ENCODE measurements at regions not wholly inside any gene's neighbourhood (a gene's known extent, or its start where the extent isn't known, plus 50 kb on each side); places are given as distances from the start of the nearest gene placed in this dataset.

GRCh38 chr10:3404381-3404780 is 231.8 kb upstream of the PITRM1 start:
- FAIRE-seq (no peak), DNase-seq (ENCODE audit: insufficient read length) (no peak)
- no peak for TF ChIP-seq POLR2A (IDR thresholded peaks at IDR 0.05; ENCODE audit: low read depth, low read length)
- TF ChIP-seq TAF1 (IDR thresholded peaks at IDR 0.05; ENCODE audit: borderline replicate concordance, low read depth, low read length) = no peak
- no peak for TF ChIP-seq POLR2AphosphoS5 (IDR thresholded peaks at IDR 0.05; ENCODE audit: low read depth, low read length)

GRCh38 chr10:3402187-3402751 is 229.7 kb upstream of the PITRM1 start:
- FAIRE-seq (no peak), DNase-seq (ENCODE audit: insufficient read length) (no peak)
- TF ChIP-seq POLR2A (IDR thresholded peaks at IDR 0.05; ENCODE audit: low read depth, low read length) (no peak), TAF1 (IDR thresholded peaks at IDR 0.05; ENCODE audit: borderline replicate concordance, low read depth, low read length) (no peak), POLR2AphosphoS5 (IDR thresholded peaks at IDR 0.05; ENCODE audit: low read depth, low read length) (no peak)

GRCh38 chr10:3401491-3401938 is 228.9 kb upstream of the PITRM1 start:
- TF ChIP-seq POLR2AphosphoS5 (IDR thresholded peaks at IDR 0.05; ENCODE audit: low read depth, low read length) (no peak), TAF1 (IDR thresholded peaks at IDR 0.05; ENCODE audit: borderline replicate concordance, low read depth, low read length) (no peak), POLR2A (IDR thresholded peaks at IDR 0.05; ENCODE audit: low read depth, low read length) (no peak)
- DNase-seq (ENCODE audit: insufficient read length) = no peak
- no peak for FAIRE-seq

GRCh38 chr10:3400348-3400747 is 227.8 kb upstream of the PITRM1 start:
- TF ChIP-seq POLR2A (IDR thresholded peaks at IDR 0.05; ENCODE audit: low read depth, low read length) (no peak), TAF1 (IDR thresholded peaks at IDR 0.05; ENCODE audit: borderline replicate concordance, low read depth, low read length) (no peak), POLR2AphosphoS5 (IDR thresholded peaks at IDR 0.05; ENCODE audit: low read depth, low read length) (no peak)
- DNase-seq (ENCODE audit: insufficient read length) = no peak
- no peak for FAIRE-seq

- TF ChIP-seq TAF1 (IDR thresholded peaks at IDR 0.05; ENCODE audit: borderline replicate concordance, low read depth, low read length) (no peak), POLR2AphosphoS5 (IDR thresholded peaks at IDR 0.05; ENCODE audit: low read depth, low read length) (no peak), POLR2A (IDR thresholded peaks at IDR 0.05; ENCODE audit: low read depth, low read length) (no peak)
- DNase-seq (ENCODE audit: insufficient read length) = no peak
- FAIRE-seq = no peak
Measured at GRCh38 chr10:3399756-3400155, 227.2 kb upstream of the PITRM1 start.

GRCh38 chr10:3398825-3399646 is 226.5 kb upstream of the PITRM1 start:
- no peak for DNase-seq (ENCODE audit: insufficient read length)
- TF ChIP-seq TAF1 (IDR thresholded peaks at IDR 0.05; ENCODE audit: borderline replicate concordance, low read depth, low read length) = no peak
- no peak for TF ChIP-seq POLR2A (IDR thresholded peaks at IDR 0.05; ENCODE audit: low read depth, low read length)
- no peak for TF ChIP-seq POLR2AphosphoS5 (IDR thresholded peaks at IDR 0.05; ENCODE audit: low read depth, low read length)
- no peak for FAIRE-seq

- no peak for FAIRE-seq
- TF ChIP-seq TAF1 (IDR thresholded peaks at IDR 0.05; ENCODE audit: borderline replicate concordance, low read depth, low read length) (no peak), POLR2A (IDR thresholded peaks at IDR 0.05; ENCODE audit: low read depth, low read length) (no peak), POLR2AphosphoS5 (IDR thresholded peaks at IDR 0.05; ENCODE audit: low read depth, low read length) (no peak)
- no peak for DNase-seq (ENCODE audit: insufficient read length)
Measured at GRCh38 chr10:3397846-3398245, 225.3 kb upstream of the PITRM1 start.

GRCh38 chr10:3397231-3397630 is 224.6 kb upstream of the PITRM1 start:
- FAIRE-seq (no peak), DNase-seq (ENCODE audit: insufficient read length) (no peak)
- no peak for TF ChIP-seq POLR2A (IDR thresholded peaks at IDR 0.05; ENCODE audit: low read depth, low read length)
- no peak for TF ChIP-seq POLR2AphosphoS5 (IDR thresholded peaks at IDR 0.05; ENCODE audit: low read depth, low read length)

- FAIRE-seq (no peak), DNase-seq (ENCODE audit: insufficient read length) (no peak)
- no peak for TF ChIP-seq POLR2A (IDR thresholded peaks at IDR 0.05; ENCODE audit: low read depth, low read length)
- no peak for TF ChIP-seq TAF1 (IDR thresholded peaks at IDR 0.05; ENCODE audit: borderline replicate concordance, low read depth, low read length)
- no peak for TF ChIP-seq POLR2AphosphoS5 (IDR thresholded peaks at IDR 0.05; ENCODE audit: low read depth, low read length)
Measured at GRCh38 chr10:3396116-3396515, 223.5 kb upstream of the PITRM1 start.

GRCh38 chr10:3395458-3395861 is 222.9 kb upstream of the PITRM1 start:
- FAIRE-seq (no peak), DNase-seq (ENCODE audit: insufficient read length) (no peak)
- no peak for TF ChIP-seq POLR2A (IDR thresholded peaks at IDR 0.05; ENCODE audit: low read depth, low read length)
- TF ChIP-seq TAF1 (IDR thresholded peaks at IDR 0.05; ENCODE audit: borderline replicate concordance, low read depth, low read length) = no peak
- no peak for TF ChIP-seq POLR2AphosphoS5 (IDR thresholded peaks at IDR 0.05; ENCODE audit: low read depth, low read length)

- FAIRE-seq (no peak), DNase-seq (ENCODE audit: insufficient read length) (no peak)
- TF ChIP-seq TAF1 (IDR thresholded peaks at IDR 0.05; ENCODE audit: borderline replicate concordance, low read depth, low read length) (no peak), POLR2AphosphoS5 (IDR thresholded peaks at IDR 0.05; ENCODE audit: low read depth, low read length) (no peak), POLR2A (IDR thresholded peaks at IDR 0.05; ENCODE audit: low read depth, low read length) (no peak)
Measured at GRCh38 chr10:3395041-3395440, 222.5 kb upstream of the PITRM1 start.

- TF ChIP-seq POLR2A (IDR thresholded peaks at IDR 0.05; ENCODE audit: low read depth, low read length) = no peak
- FAIRE-seq = no peak
- no peak for DNase-seq (ENCODE audit: insufficient read length)
Measured at GRCh38 chr10:3393958-3394357, 221.4 kb upstream of the PITRM1 start.

All from GM12892 (cell line).